Activated effector memory CD4-positive, alpha-beta T cell treated with anti-CD3 and anti-CD28 coated beads, Interleukin-2, amount 50 U/mL, for 16 hours (primary cell): ENCODE measurements at regions not wholly inside any gene's neighbourhood (a gene's known extent, or its start where the extent isn't known, plus 50 kb on each side); places are given as distances from the start of the nearest gene placed in this dataset.

Experiments
- DNase-seq: peaks from one replicate; pipeline ENCODE4 v3.0.0-alpha.2; 2020

- DNase-seq, result no peak
Observed at GRCh38 chr2:82538590-82539279, 1920.3 kb downstream of the SUCLG1 start.

DNA sequence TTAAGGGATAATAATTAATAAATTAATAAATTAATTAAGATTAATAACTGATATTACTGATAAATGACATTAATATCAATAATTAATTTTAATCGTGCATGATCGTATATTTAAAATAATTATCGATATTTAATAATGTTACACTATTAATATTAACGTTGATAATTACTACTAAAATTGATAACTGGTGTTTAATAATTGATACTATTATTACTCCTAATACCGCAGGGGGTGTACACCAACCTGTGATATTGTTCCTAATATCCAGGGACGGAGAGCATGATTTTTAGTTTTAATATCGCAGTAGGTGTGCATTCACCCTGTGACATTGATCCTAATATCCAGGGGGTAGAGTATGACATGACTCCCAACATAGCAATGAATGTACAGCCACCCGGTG, 1930.8 kb downstream of the SUCLG1 start:
- DNase-seq, result no peak

DNA sequence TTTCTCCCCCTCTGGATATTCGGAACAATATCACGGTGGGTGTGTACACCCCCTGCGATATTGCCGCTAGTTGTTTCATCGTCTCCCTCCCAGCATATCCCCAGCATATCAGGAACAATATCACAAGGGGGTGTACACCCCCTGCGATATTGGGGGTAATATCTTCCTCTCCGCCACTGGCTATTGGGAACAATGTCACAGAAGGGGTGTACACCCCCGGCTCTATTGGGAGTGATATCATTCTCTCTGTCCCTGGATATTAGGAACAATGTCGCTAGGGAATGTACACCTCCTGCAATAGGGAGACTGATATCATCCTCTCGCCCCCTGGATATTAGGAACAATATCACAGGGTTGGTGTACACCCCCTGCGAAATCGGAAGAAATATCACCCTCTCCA, 1932.0 kb downstream of the SUCLG1 start:
- no peak for DNase-seq

GRCh38 chr2:82526277-82526676, 1932.8 kb downstream of the SUCLG1 start:
- DNase-seq, result no peak

DNA sequence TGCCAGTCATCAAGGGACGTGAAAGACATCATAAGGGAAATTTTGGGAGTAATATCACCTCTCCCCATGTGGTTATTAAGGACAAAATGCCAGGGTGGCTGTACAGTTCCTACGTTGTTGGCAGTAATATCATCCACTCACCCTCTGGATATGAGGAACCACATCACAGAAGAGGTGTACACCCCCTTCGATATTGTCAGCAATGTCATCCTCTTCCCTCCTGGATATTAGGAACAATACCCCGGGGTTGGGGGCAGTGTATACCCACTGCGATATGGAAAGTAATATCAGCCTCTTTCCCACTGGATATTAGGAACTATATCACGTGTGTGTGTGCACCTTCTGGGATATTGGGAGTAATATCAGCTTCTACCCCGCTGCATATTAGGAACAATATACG, 1933.3 kb downstream of the SUCLG1 start:
- DNase-seq, result no peak

DNA sequence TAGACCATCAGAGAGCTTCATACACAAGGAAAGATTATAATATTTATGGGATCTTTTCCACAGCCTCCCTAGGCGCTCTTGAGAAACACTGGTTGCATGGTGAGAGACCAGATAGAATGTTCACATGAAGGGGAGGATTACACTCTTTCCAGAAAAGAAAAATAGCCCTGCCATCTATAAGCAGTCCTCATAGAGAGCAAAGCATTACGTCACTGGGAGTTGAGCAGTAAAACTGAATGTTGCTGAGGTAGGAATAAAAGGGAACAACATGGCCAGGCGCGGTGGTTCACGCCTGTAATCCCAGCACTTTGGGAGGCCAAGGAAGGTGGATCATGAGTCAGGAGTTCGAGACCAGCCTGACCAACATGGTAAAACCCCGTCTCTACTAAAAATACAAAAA, 1934.3 kb downstream of the SUCLG1 start:
- no peak for DNase-seq

DNA sequence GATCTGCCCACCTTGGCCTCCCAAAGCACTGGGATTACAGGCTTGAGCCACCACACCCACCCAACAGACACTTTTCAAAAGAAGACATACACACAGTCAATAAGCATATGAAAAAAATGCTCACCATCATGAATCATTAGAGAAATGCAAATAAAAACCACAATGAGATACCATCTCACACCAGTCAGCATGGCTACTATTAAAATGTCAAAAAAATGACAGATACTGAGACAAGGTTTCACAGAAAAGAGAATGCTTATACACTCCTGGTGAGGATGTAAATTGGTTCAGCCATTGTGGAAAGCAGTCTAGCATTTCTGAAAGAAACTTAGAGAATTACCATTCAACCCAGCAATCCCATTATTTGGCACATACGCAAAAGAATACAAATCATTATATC, 1947.2 kb downstream of the SUCLG1 start:
- DNase-seq, result no peak

GRCh38 chr2:82508702-82509101, 1950.4 kb downstream of the SUCLG1 start:
- no peak for DNase-seq

- no peak for DNase-seq
Observed at GRCh38 chr2:82507657-82508056, 1951.4 kb downstream of the SUCLG1 start.

GRCh38 chr2:82501217-82501616, 1957.9 kb downstream of the SUCLG1 start:
- no peak for DNase-seq

GRCh38 chr2:82498777-82499443, 1960.2 kb downstream of the SUCLG1 start:
- DNase-seq, result no peak

DNA sequence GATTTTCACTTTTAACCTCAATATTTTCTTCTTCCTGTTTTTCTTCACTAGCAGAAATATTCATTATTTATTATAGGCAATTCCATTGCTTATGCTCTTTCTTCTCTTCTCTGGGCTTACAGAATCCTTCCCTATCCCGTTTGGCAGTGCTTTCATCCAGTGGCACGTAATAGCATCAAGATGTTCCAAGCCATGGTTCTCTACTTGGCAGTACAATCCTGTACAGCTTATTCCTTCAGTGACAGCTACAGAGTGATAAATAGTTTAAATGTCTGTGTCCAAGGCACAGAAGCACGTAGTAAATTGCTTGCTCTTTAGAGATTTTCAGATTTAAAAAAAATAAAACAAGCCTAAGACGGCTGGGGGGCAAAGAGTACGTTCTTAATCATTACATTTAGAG, 1964.3 kb downstream of the SUCLG1 start:
- no peak for DNase-seq

DNA sequence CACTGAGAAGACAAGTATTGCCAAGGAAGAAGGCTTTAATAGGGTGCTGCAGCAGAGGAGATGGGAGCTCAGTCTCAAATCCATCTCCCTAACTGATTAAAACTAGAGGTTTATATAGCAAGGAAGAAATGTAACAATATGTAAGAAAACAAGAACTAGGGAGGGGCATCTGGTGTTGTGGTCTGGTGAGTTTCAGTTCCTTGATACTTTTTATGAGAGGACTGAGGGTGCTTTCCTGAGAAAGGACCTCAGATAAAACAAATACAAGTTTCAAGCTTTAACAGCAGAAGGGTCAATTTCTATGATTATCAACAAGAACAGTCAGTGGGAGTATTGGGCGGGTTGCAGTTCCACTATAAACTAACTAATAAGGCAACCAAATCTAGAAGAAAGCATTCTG, 1967.5 kb downstream of the SUCLG1 start:
- no peak for DNase-seq

DNA sequence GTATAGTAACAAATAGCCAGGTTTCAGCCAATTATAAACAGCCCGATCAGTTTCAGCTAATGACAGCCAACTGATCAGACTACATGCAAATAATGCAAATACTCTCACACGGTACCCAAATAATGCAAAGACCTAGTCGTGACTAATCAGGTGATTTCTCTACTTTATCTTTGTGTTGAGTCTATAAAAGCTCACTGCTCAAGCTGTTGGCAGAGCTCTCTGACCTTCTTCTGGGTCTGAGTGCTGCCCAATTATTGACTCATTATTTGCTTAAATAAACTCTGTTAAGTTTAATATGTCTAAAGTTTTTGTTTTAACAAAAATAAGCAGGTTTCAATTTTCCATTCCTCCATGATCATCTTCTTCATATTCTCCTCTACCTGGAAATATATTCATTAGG, 1971.7 kb downstream of the SUCLG1 start:
- DNase-seq, result no peak

DNA sequence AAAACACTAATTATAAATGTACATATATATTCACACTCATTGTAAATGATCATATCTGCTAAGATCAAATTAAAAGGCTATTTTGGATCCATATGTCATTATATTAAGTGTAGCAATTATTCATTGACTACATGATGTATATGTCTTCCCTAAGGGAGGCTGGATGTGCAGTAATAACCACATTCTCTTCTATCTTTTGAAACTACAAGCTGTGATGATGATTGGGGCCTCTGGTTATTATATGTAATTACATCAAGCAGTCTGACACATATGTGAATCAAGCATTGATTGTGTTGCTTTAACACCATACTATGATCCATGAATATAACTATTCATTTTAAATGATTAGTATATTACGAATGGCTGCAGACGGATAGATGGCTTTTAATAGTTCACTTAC, 1973.4 kb downstream of the SUCLG1 start:
- DNase-seq, result no peak

DNA sequence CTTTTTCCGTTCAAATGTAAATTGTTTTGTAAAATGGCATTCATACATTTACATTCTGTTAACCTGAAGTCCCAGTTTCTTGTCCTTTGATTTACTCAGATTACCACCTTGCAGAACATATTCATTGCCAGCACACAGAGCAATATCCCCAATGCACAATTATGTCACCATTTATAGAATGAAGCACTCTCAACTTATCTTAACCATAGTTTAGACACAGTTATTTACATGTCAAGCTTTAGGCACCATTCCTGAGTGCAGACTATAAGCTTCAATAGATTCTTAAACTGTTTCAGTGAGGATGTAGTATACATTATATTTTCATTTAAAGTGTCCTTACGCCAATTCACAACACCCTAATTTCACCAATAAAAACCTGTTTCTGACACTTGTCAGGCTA, 1977.9 kb downstream of the SUCLG1 start:
- no peak for DNase-seq

GRCh38 chr2:82478641-82479040, 1980.4 kb downstream of the SUCLG1 start:
- no peak for DNase-seq

DNA sequence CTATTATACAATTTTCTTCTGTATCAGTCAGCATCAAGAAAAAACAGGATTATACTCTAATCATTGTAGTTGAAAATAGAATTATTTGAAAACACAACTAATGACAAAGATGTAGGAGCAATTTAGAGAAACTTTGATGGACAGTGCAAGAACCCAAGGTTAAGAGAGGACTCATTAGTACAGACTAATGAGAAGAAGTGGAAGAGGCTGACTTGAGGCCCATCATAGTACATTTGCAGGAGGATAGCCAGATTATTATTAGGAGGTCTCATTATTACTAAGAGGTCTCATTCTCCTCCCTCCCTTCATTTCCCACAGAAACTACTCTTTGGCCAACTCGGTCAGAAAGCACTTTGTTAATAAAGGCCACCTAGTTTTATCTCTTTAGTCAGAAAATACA, 1983.0 kb downstream of the SUCLG1 start:
- DNase-seq, result no peak

- DNase-seq, result no peak
Observed at GRCh38 chr2:82428251-82428650, 2030.8 kb downstream of the SUCLG1 start.

- DNase-seq, result no peak
Observed at GRCh38 chr2:82412021-82412420, 2047.1 kb downstream of the SUCLG1 start.

GRCh38 chr2:82411071-82411470, 2048.0 kb downstream of the SUCLG1 start:
- no peak for DNase-seq

- DNase-seq, result no peak
Observed at GRCh38 chr2:82395531-82395930, 2063.5 kb downstream of the SUCLG1 start.

GRCh38 chr2:82391386-82391785, 2067.7 kb downstream of the SUCLG1 start:
- DNase-seq, result no peak

DNA sequence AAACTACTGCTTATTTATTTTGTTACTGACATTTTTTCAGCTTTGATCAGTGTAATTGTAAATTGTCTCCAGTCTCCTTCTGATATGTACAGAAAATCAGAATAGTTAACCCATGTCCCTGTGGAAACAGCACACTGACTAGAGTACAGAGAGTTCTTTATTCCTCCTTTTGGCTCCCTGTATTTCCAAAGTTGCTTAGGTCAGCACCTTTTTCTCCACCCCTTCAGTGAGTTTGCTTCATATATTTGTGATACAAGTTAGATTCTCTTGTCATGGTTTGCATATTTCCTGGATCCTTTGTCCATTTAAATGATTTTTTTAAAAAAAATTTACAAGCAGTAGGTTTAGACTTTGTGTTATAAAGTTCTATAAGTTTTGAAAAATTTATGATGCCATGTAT, 2051.1 kb upstream of the LRRTM1 start:
- no peak for DNase-seq

- no peak for DNase-seq
Observed at GRCh38 chr2:82345910-82346309, 2041.4 kb upstream of the LRRTM1 start.
